ENCODE measurements at regions not wholly inside any gene's neighbourhood (a gene's known extent, or its start where the extent isn't known, plus 50 kb on each side); places are given as distances from the start of the nearest gene placed in this dataset.

DNA sequence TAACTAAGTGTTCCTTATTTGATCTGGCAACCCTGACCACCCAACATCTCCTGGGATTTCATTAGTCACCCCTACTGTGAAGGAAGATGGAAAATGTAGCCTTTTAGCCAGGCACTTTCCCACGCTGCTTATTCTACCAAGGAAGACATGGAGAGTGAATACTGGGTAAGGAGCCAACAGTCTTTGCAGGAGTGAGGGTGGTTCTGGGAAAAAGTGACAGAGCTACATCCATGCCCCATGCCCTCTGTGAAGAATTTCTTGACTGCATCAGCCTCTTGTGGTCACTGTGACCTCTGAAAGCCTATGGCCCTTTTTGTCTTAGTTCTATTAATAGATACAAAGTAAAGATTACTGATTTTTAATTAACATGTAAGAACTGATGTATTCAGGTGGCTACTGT, 196.0 kb upstream of the EEA1 start:
- no peak for TF ChIP-seq POLR2A (IDR thresholded peaks at IDR 0.05)
- TF ChIP-seq, protein P1, sequence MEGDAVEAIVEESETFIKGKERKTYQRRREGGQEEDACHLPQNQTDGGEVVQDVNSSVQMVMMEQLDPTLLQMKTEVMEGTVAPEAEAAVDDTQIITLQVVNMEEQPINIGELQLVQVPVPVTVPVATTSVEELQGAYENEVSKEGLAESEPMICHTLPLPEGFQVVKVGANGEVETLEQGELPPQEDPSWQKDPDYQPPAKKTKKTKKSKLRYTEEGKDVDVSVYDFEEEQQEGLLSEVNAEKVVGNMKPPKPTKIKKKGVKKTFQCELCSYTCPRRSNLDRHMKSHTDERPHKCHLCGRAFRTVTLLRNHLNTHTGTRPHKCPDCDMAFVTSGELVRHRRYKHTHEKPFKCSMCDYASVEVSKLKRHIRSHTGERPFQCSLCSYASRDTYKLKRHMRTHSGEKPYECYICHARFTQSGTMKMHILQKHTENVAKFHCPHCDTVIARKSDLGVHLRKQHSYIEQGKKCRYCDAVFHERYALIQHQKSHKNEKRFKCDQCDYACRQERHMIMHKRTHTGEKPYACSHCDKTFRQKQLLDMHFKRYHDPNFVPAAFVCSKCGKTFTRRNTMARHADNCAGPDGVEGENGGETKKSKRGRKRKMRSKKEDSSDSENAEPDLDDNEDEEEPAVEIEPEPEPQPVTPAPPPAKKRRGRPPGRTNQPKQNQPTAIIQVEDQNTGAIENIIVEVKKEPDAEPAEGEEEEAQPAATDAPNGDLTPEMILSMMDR (IDR thresholded peaks at IDR 0.05): no peak
- intact Hi-C loops (cut with DNase I; ENCODE audit: low total_unique reads): no loop called here
- H3K4me1 ChIP-seq: no peaks in the 10 kb centered on the region
- no peaks in the 10 kb centered on the region for H3K36me3 ChIP-seq
- no peaks in the 10 kb centered on the region for H3K9me3 ChIP-seq
- H3K4me3 ChIP-seq: no peak overlapping the region
- DNase-seq: no peak
- H3K27ac ChIP-seq: no peak overlapping the region
- no peaks in the 10 kb centered on the region for H3K27me3 ChIP-seq

DNA sequence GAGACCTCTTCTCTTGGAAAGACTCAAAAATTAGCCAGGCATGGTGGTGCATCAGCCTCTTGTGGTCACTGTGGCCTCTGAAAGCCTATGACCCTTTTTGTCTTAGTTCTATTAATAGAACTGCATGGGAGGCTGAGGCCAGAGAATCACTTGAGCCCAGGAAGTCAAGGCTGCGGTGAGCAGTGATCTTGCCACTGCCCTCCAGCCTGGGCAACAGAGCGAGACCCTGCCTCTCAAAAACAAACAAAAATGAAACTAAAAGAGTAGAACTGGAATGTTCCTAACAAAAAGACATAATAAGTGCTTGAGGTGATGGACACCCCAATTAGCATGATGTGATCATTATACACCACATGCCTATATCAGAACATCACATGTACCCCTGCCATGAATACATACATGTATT, 197.0 kb upstream of the EEA1 start:
- H3K4me1 ChIP-seq: no peaks in the 10 kb centered on the region
- no peak for TF ChIP-seq POLR2A (IDR thresholded peaks at IDR 0.05)
- TF ChIP-seq, protein P1 (IDR thresholded peaks at IDR 0.05): no peak
- no peaks in the 10 kb centered on the region for H3K27me3 ChIP-seq
- no peak for DNase-seq
- no peaks in the 10 kb centered on the region for H3K9me3 ChIP-seq
- no peak overlapping the region for H3K27ac ChIP-seq
- intact Hi-C loops (cut with DNase I; ENCODE audit: low total_unique reads): no loop called here
- no peaks in the 10 kb centered on the region for H3K36me3 ChIP-seq
- H3K4me3 ChIP-seq: no peak overlapping the region

DNA sequence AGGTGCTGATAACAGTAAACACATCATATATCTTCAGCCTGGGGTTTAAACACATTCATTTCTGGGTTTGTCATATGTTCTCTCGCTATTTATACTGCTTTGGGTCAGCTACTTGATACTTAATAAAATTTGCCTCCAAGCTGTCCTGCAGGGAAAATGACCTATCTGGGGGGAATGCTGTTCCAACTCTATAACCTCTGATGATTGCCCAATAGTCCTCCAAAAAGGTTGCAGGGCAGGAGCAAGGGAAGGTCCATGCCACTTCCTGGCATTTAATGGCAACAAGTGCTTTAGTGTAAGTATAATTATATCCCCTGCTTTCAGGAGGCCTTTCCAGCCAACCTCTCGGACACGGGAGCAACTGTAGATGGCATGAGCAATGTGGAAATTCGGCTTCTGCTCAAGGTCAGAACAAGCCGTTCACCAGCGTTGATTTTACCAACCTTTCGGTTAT, 198.0 kb upstream of the EEA1 start:
- DNase-seq: no peak
- intact Hi-C loops (cut with DNase I; ENCODE audit: low total_unique reads): no loop called here
- Histone ChIP-seq H3K4me1 (no peaks in the 10 kb centered on the region), H3K27me3 (no peaks in the 10 kb centered on the region), H3K36me3 (no peaks in the 10 kb centered on the region), H3K27ac (no peak overlapping the region), H3K4me3 (no peak overlapping the region), H3K9me3 (no peaks in the 10 kb centered on the region)
- TF ChIP-seq, protein P1 (IDR thresholded peaks at IDR 0.05): no peak
- TF ChIP-seq POLR2A (IDR thresholded peaks at IDR 0.05): no peak

DNA sequence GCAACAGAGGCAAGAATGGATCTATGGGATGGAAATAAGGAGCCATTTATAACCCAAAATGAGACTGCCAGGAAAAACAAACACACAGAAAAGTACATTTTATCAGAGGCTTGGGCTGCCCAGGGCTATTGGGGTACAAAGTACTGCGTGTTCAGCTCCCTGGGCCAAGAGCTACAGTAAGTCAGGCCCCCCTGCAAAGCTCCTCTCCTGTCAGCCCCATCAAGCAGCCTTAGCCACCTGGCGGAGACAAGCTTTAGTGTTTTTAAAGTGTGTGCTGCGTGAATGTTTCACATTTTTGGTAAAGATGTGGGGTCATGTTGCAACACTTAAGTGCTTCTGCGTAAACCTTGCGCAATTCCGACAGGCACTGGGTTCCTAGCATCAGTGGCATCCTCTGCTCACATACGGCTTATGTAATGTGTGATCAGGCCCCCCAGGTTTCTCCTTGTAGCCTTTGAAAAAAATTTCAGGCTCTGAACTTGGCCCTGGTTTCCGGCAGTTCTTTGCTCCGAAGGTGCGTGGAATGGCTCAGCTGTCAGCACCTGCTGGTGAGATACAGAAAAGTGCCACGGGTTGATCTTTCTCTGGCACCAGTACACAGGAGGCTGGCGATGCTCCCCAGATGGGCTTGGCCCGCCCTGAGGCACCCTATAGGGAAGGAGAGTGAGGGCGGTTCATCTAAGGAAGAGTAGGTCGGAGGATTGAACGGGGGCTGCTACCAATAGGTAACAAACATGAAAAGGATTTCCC, 198.7 kb upstream of the EEA1 start:
- no peaks in the 10 kb centered on the region for H3K4me1 ChIP-seq
- intact Hi-C loops (cut with DNase I; ENCODE audit: low total_unique reads): no loop called here
- H3K9me3 ChIP-seq: no peaks in the 10 kb centered on the region
- H3K36me3 ChIP-seq: no peaks in the 10 kb centered on the region
- no peak overlapping the region for H3K4me3 ChIP-seq
- no peak overlapping the region for H3K27ac ChIP-seq
- H3K27me3 ChIP-seq: no peaks in the 10 kb centered on the region
- no peak for TF ChIP-seq POLR2A (IDR thresholded peaks at IDR 0.05)
- TF ChIP-seq, protein P1 (IDR thresholded peaks at IDR 0.05): no peak
- peak; percentile 27 to 37 for DNase-seq

DNA sequence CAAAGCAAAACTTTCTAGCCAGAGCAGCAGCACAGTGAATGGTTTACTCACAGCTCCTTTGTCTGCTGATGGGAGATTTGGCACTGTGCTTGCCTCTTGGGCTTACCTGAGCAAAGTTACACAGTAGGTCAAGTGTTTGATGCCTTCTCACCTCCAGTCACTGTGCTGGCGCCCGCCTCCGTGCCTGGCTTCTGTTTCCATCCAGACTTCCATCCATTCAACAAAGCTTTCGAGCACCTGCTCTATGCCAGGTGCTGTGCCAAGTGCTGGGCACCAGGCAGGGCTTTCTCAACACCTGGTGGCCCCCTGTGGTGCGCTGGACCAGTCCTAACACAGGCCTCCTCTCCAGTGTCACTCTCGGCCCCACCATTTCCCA, 199.2 kb upstream of the EEA1 start:
- TF ChIP-seq, protein P1 (IDR thresholded peaks at IDR 0.05): no peak
- no peak for TF ChIP-seq POLR2A (IDR thresholded peaks at IDR 0.05)
- no peak for DNase-seq
- Histone ChIP-seq H3K4me1 (no peaks in the 10 kb centered on the region), H3K36me3 (no peaks in the 10 kb centered on the region), H3K27ac (no peak overlapping the region), H3K27me3 (no peaks in the 10 kb centered on the region), H3K4me3 (no peak overlapping the region), H3K9me3 (no peaks in the 10 kb centered on the region)
- intact Hi-C loops (cut with DNase I; ENCODE audit: low total_unique reads): no loop called here

Measured in uterus (tissue), 3 donors.